ENCODE measurements at regions not wholly inside any gene's neighbourhood (a gene's known extent, or its start where the extent isn't known, plus 50 kb on each side); places are given as distances from the start of the nearest gene placed in this dataset.

- no peak for DNase-seq
Observed at GRCh38 chr4:36000941-36001557, 243.3 kb downstream of the ARAP2 start.

GRCh38 chr4:36003051-36003450 is 241.3 kb downstream of the ARAP2 start:
- no peak for DNase-seq

GRCh38 chr4:36004204-36004851 is 240.0 kb downstream of the ARAP2 start:
- peak; percentile 2 to 44 (median 41) for DNase-seq

- no peak for DNase-seq
Observed at GRCh38 chr4:36006226-36006625, 238.1 kb downstream of the ARAP2 start.

- DNase-seq: no peak
Observed at GRCh38 chr4:36010397-36010929, 233.9 kb downstream of the ARAP2 start.

GRCh38 chr4:36011381-36011780 is 232.9 kb downstream of the ARAP2 start:
- DNase-seq: no peak

- no peak for DNase-seq
Observed at GRCh38 chr4:36012503-36012902, 231.8 kb downstream of the ARAP2 start.

- no peak for DNase-seq
Observed at GRCh38 chr4:36013206-36013605, 231.1 kb downstream of the ARAP2 start.

Data from suppressor macrophage treated with lipopolysaccharide for 1 hour (primary cell).